GM12878 (cell line): ENCODE measurements at regions not wholly inside any gene's neighbourhood (a gene's known extent, or its start where the extent isn't known, plus 50 kb on each side); places are given as distances from the start of the nearest gene placed in this dataset.

Experiments
- ATAC-seq: fragments of 200-7000 bp; cut with Tn5 transposase; 3 replicates; pipeline ENCODE4 v1.9.1; 2020; ENCODE audit warnings: mild to moderate bottlenecking, moderate library complexity
- BruUV-seq: library from RNA; stranded (reverse); fragments of 400-500 nt; replicated peaks from 2 replicates; lab custom pipeline; 2021; lab: Mats Ljungman, UMichigan
- CTCF ChIA-PET: fragments of 300-600 bp; sonication (Branson Sonifier 250); formaldehyde crosslinking; extraction: SDS; loops from one replicate; lab custom pipeline; 2021; ENCODE audit warnings: inconsistent platforms; lab: Yijun Ruan, JAX
- POLR2A ChIA-PET: fragments of 350-600 bp; formaldehyde crosslinking; extraction: SDS; loops from one replicate; lab custom pipeline; 2021; ENCODE audit warnings: inconsistent platforms; lab: Charles Lee
- RAD21 ChIA-PET: fragments of 300-600 bp; sonication (Branson Sonifier 250); formaldehyde crosslinking; loops from one replicate; lab custom pipeline; 2023; ENCODE audit warnings: antibody characterized with exemption; ENCODE audit not compliant: unreplicated experiment; lab: Charles Lee
- SMC1A ChIA-PET: fragments of 300-600 bp; sonication (Branson Sonifier 250); formaldehyde crosslinking; loops from one replicate; lab custom pipeline; 2023; ENCODE audit not compliant: unreplicated experiment, uncharacterized antibody; lab: Charles Lee
- DNase-seq: peaks from one replicate; pipeline ENCODE4 v3.0.0-alpha.2; 2011; ENCODE audit warnings: low read depth, low spot score
- FAIRE-seq: peaks from 3 replicates; lab custom pipeline; 2011; peaks lifted over from hg19 to GRCh38; lab: Jason Lieb, UNC
- H2AFZ ChIP-seq: 2 replicates; pipeline ENCODE4 v1.6.0; 2011; ENCODE audit warnings: low read depth, low read length, control low read depth; ENCODE audit not compliant: control insufficient read depth
- H3K27ac ChIP-seq: 2 replicates; pipeline ENCODE4 v1.5.1; 2011; ENCODE audit warnings: control low read depth; ENCODE audit not compliant: control insufficient read depth, insufficient read depth
- H3K27me3 ChIP-seq, 2 experiments: replicated peaks in 1 of 2; 2 replicates each; pipeline versions ENCODE4 v1.6.0 to v1.6.1; 2011; ENCODE audit warnings: low read length in 1 of 2; ENCODE audit not compliant: control insufficient read depth in 2 of 2, insufficient read depth in 2 of 2
- H3K36me3 ChIP-seq, 2 experiments: 2 replicates each; pipeline ENCODE4 v1.5.1; 2011; ENCODE audit warnings: low read length in 1 of 2; ENCODE audit not compliant: control insufficient read depth in 2 of 2, insufficient read depth in 2 of 2
- H3K4me1 ChIP-seq: 2 replicates; pipeline ENCODE4 v1.6.1; 2011; ENCODE audit warnings: mild to moderate bottlenecking, low read length, moderate library complexity, mixed read lengths; ENCODE audit not compliant: control insufficient read depth, insufficient read depth
- H3K4me2 ChIP-seq: 2 replicates; pipeline ENCODE4 v1.6.0; 2011; ENCODE audit warnings: control low read depth; ENCODE audit not compliant: control insufficient read depth, insufficient read depth
- H3K4me3 ChIP-seq: fragments of 200-600 bp; sonication (generic); 2 replicates; pipeline ENCODE4 v1.5.1; 2016
- H3K79me2 ChIP-seq: 2 replicates; pipeline ENCODE4 v1.6.0; 2011; ENCODE audit warnings: low read length; ENCODE audit not compliant: control insufficient read depth, insufficient read depth
- H3K9ac ChIP-seq: 2 replicates; pipeline ENCODE4 v1.8.0; 2011; ENCODE audit warnings: low read length, control low read depth, mixed read lengths; ENCODE audit not compliant: control insufficient read depth, insufficient read depth
- H3K9me3 ChIP-seq: replicated peaks from 3 replicates; pipeline ENCODE4 v1.5.1; 2011; ENCODE audit warnings: mild to moderate bottlenecking, low read length; ENCODE audit not compliant: control insufficient read depth, insufficient read depth
- H4K20me1 ChIP-seq: 2 replicates; pipeline ENCODE4 v1.6.0; 2011; ENCODE audit not compliant: control insufficient read depth, insufficient read depth
- CBX5 ChIP-seq: sonication (generic); IDR thresholded peaks from 2 replicates; pipeline ENCODE4 v1.6.1; 2016; ENCODE audit warnings: low read depth, moderate library complexity, mild to moderate bottlenecking, inconsistent platforms
- EP300 ChIP-seq, 2 experiments: fragments of 150-350 bp in 1 of 2; IDR thresholded peaks; 2 replicates each; pipeline ENCODE4 v1.6.1; 2011 to 2012; ENCODE audit warnings: low read depth in 2 of 2, low read length in 2 of 2, borderline replicate concordance in 1 of 2, improper control_type of control experiment in 1 of 2, inconsistent platforms in 1 of 2; ENCODE audit not compliant: control insufficient read depth in 1 of 2
- MYC ChIP-seq: IDR thresholded peaks from 2 replicates; pipeline ENCODE4 v1.6.1; 2011; ENCODE audit warnings: mild to moderate bottlenecking, low read length, moderate library complexity, inconsistent platforms; ENCODE audit not compliant: insufficient read depth, insufficient replicate concordance, insufficient read length, severe bottlenecking
- PML ChIP-seq: IDR thresholded peaks from 2 replicates; pipeline ENCODE4 v1.6.1; 2012; ENCODE audit warnings: low read length, inconsistent platforms
- SMC3 ChIP-seq: IDR thresholded peaks from 2 replicates; pipeline ENCODE4 v1.6.1; 2011; ENCODE audit warnings: low read length, improper control_type of control experiment, borderline replicate concordance
- SPI1 ChIP-seq: IDR thresholded peaks from 2 replicates; pipeline ENCODE4 v1.6.1; 2011; ENCODE audit warnings: low read depth, mild to moderate bottlenecking, low read length, moderate library complexity, borderline replicate concordance; ENCODE audit not compliant: insufficient read depth
- WGBS: methylation state at CpG from one replicate; pipeline ENCODE4 v1.1.6; 2016; ENCODE audit warnings: low lambda C conversion rate; ENCODE audit not compliant: insufficient replicate concordance, insufficient coverage; ENCODE audit errors: missing lambda C conversion rate; 5-methylcytosine and 5-hydroxymethylcytosine counted together
- in situ Hi-C: fragments of 300-500 bp; cut with MboI; formaldehyde crosslinking; loops from 9 replicates; pipeline ENCODE4 v1.14.3; 2018; ENCODE audit warnings: mixed read lengths
- intact Hi-C: fragments of 100-400 bp; cut with micrococcal nuclease; formaldehyde crosslinking; loops from one replicate; pipeline ENCODE4 v1.14.2; 2022; ENCODE audit not compliant: unreplicated experiment
- TF ChIP-seq, protein P1 (sequence below): fragments of 450-650 bp; IDR thresholded peaks from 2 replicates; pipeline ENCODE4 v1.6.1; 2016; ENCODE audit warnings: mild to moderate bottlenecking, moderate library complexity, borderline replicate concordance
- TF ChIP-seq, protein P2 (sequence below): fragments of 450-650 bp; IDR thresholded peaks from 2 replicates; pipeline ENCODE4 v1.6.1; 2014; ENCODE audit warnings: mild to moderate bottlenecking

DNA sequence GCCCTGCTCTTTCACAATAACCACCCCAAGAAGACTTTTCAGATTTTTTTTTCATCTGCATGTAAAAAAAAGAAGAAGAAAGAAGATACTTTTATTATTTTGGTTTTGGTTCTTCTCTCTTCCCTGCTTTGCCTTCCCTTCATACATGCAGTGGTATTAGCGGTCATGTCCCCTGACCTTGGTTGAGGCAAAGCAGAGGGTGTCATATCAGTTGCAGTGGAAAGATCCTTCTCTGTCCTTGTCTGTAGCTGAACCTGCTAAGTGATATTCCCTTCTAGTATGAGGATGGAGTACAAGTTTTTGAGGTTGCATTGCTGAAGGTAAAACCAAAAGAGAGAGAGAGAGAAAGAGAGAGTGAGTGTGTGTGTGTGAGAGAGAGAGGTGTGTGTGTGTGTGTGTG lies 345.7 kb downstream of the UTRN start:
- Histone ChIP-seq H3K4me3 (no peak overlapping the region), H3K27me3 (no peaks in the 10 kb centered on the region), H2AFZ (no peak overlapping the region), H3K36me3 (no peaks in the 10 kb centered on the region)
- no peak for FAIRE-seq
- ChIA-PET CTCF (no interaction called here), SMC1A (interaction anchor here (0.9 to 1.0 kb wide), 3 partner anchors 8 to 320 kb away, joined by 3 read pairs; no protein-coding TSS in a partner anchor)
- no peak for TF ChIP-seq MYC
- no peak for TF ChIP-seq SPI1
- TF ChIP-seq CBX5, result no peak
- no peak for TF ChIP-seq SMC3
- no peak for TF ChIP-seq EP300 (IDR thresholded peaks at IDR 0.05; ENCODE audit: borderline replicate concordance in 1 of 2, control insufficient read depth in 1 of 2, low read depth in 2 of 2, low read length in 2 of 2)
- TF ChIP-seq, protein P1, sequence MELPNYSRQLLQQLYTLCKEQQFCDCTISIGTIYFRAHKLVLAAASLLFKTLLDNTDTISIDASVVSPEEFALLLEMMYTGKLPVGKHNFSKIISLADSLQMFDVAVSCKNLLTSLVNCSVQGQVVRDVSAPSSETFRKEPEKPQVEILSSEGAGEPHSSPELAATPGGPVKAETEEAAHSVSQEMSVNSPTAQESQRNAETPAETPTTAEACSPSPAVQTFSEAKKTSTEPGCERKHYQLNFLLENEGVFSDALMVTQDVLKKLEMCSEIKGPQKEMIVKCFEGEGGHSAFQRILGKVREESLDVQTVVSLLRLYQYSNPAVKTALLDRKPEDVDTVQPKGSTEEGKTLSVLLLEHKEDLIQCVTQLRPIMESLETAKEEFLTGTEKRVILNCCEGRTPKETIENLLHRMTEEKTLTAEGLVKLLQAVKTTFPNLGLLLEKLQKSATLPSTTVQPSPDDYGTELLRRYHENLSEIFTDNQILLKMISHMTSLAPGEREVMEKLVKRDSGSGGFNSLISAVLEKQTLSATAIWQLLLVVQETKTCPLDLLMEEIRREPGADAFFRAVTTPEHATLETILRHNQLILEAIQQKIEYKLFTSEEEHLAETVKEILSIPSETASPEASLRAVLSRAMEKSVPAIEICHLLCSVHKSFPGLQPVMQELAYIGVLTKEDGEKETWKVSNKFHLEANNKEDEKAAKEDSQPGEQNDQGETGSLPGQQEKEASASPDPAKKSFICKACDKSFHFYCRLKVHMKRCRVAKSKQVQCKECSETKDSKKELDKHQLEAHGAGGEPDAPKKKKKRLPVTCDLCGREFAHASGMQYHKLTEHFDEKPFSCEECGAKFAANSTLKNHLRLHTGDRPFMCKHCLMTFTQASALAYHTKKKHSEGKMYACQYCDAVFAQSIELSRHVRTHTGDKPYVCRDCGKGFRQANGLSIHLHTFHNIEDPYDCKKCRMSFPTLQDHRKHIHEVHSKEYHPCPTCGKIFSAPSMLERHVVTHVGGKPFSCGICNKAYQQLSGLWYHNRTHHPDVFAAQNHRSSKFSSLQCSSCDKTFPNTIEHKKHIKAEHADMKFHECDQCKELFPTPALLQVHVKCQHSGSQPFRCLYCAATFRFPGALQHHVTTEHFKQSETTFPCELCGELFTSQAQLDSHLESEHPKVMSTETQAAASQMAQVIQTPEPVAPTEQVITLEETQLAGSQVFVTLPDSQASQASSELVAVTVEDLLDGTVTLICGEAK, result no peak
- TF ChIP-seq, protein P2, sequence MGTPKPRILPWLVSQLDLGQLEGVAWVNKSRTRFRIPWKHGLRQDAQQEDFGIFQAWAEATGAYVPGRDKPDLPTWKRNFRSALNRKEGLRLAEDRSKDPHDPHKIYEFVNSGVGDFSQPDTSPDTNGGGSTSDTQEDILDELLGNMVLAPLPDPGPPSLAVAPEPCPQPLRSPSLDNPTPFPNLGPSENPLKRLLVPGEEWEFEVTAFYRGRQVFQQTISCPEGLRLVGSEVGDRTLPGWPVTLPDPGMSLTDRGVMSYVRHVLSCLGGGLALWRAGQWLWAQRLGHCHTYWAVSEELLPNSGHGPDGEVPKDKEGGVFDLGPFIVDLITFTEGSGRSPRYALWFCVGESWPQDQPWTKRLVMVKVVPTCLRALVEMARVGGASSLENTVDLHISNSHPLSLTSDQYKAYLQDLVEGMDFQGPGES, result no peak
- no peak for TF ChIP-seq PML
- TF ChIP-seq, all 136 proteins: peak for 0
- no peaks in the 10 kb centered on the region for H4K20me1 ChIP-seq
- in situ Hi-C loops, result no loop called here
- no peaks in the 10 kb centered on the region for H3K4me1 ChIP-seq
- RAD21 ChIA-PET, result interaction anchor here (1.0 kb wide), 1 partner anchor 24 kb away, joined by 3 read pairs; no protein-coding TSS in a partner anchor
- WGBS, result 92% methylated on average over 1 of the region's 1 CpG
- H3K4me2 ChIP-seq, result no peak overlapping the region
- no peak for DNase-seq
- no peaks in the 10 kb centered on the region for H3K79me2 ChIP-seq
- intact Hi-C loops, result no loop called here
- H3K9me3 ChIP-seq, result no peaks in the 10 kb centered on the region; the same call in 2 of the 3 replicates
- no peak for ATAC-seq
- POLR2A ChIA-PET, result no interaction called here
- no peak overlapping the region for H3K9ac ChIP-seq
- no peak overlapping the region for H3K27ac ChIP-seq
- no TSS peak for BruUV-seq
